GM23248 (cell line): ENCODE measurements at regions not wholly inside any gene's neighbourhood (a gene's known extent, or its start where the extent isn't known, plus 50 kb on each side); places are given as distances from the start of the nearest gene placed in this dataset.

ENCODE experiments used
- DNase-seq: peaks from one replicate; pipeline ENCODE4 v3.0.0-alpha.2; 2015
- H2AFZ ChIP-seq: fragments of 200-600 bp; sonication (generic); 2 replicates; pipeline ENCODE4 v1.6.1; 2016; ENCODE audit warnings: antibody characterized with exemption
- H3F3A ChIP-seq: fragments of 200-600 bp; sonication (generic); 2 replicates; pipeline ENCODE4 v1.6.1; 2016; ENCODE audit warnings: mild to moderate bottlenecking, antibody characterized with exemption, mixed run types; ENCODE audit not compliant: insufficient read depth
- H3K27ac ChIP-seq: fragments of 200-600 bp; sonication (generic); 2 replicates; pipeline ENCODE4 v1.5.1; 2016; ENCODE audit warnings: mild to moderate bottlenecking
- H3K27me3 ChIP-seq: fragments of 200-600 bp; sonication (generic); replicated peaks from 2 replicates; pipeline ENCODE4 v1.6.1; 2016; ENCODE audit warnings: mild to moderate bottlenecking; ENCODE audit not compliant: insufficient read depth
- H3K36me3 ChIP-seq: fragments of 200-600 bp; sonication (generic); 2 replicates; pipeline ENCODE4 v1.6.1; 2016; ENCODE audit warnings: low read depth, mild to moderate bottlenecking
- H3K4me1 ChIP-seq: fragments of 200-600 bp; sonication (generic); 2 replicates; pipeline ENCODE4 v1.6.1; 2016; ENCODE audit warnings: mild to moderate bottlenecking; ENCODE audit not compliant: insufficient read depth
- H3K4me2 ChIP-seq: fragments of 200-600 bp; sonication (generic); one replicate; pipeline ENCODE4 v1.6.1; 2016; ENCODE audit warnings: mild to moderate bottlenecking; ENCODE audit not compliant: unreplicated experiment
- H3K4me3 ChIP-seq: fragments of 200-600 bp; sonication (generic); 2 replicates; pipeline ENCODE4 v1.5.1; 2016; ENCODE audit warnings: mild to moderate bottlenecking
- H3K79me2 ChIP-seq: fragments of 200-600 bp; sonication (generic); 2 replicates; pipeline ENCODE4 v1.6.1; 2016; ENCODE audit warnings: mild to moderate bottlenecking; ENCODE audit not compliant: insufficient read depth
- H3K9ac ChIP-seq: fragments of 200-600 bp; sonication (generic); 2 replicates; pipeline ENCODE4 v1.6.1; 2016; ENCODE audit warnings: mild to moderate bottlenecking
- H3K9me2 ChIP-seq: fragments of 200-600 bp; sonication (generic); 2 replicates; pipeline ENCODE4 v1.6.1; 2016; ENCODE audit warnings: mixed run types, mild to moderate bottlenecking, moderate library complexity; ENCODE audit not compliant: insufficient read depth
- H3K9me3 ChIP-seq: fragments of 200-600 bp; sonication (generic); one replicate; pipeline ENCODE4 v1.6.1; 2017; ENCODE audit warnings: low read depth
- H4K20me1 ChIP-seq: fragments of 200-600 bp; sonication (generic); 2 replicates; pipeline ENCODE4 v1.6.0; 2016; ENCODE audit not compliant: insufficient read depth
- EZH2 ChIP-seq: fragments of 200-600 bp; sonication (generic); IDR thresholded peaks from 2 replicates; pipeline ENCODE4 v1.6.1; 2018; ENCODE audit warnings: antibody characterized with exemption, mild to moderate bottlenecking; ENCODE audit not compliant: insufficient read depth, poor library complexity, severe bottlenecking
- EZH2phosphoT487 ChIP-seq: fragments of 200-600 bp; sonication (generic); IDR thresholded peaks from 2 replicates; pipeline ENCODE4 v1.6.1; 2018; ENCODE audit warnings: antibody characterized with exemption, moderate library complexity, mild to moderate bottlenecking, low read depth; ENCODE audit not compliant: insufficient read depth
- WGBS, 2 experiments: methylation state at CpG; one replicate each; pipeline ENCODE4 v1.1.6; 2015 to 2017; ENCODE audit warnings: low lambda C conversion rate in 2 of 2, low coverage in 1 of 2; ENCODE audit errors: missing lambda C conversion rate in 2 of 2; 5-methylcytosine and 5-hydroxymethylcytosine counted together
- in situ Hi-C: fragments of 300-500 bp; cut with MboI; formaldehyde crosslinking; loops from 2 replicates; pipeline ENCODE4 v1.15.0; 2020

GRCh38 chr6:8705435-8706020, 270.2 kb upstream of the SLC35B3 start:
- H3K79me2 ChIP-seq: no peaks in the 10 kb centered on the region
- H3K9ac ChIP-seq: no peak overlapping the region
- no peak for TF ChIP-seq EZH2
- no peaks in the 10 kb centered on the region for H3K36me3 ChIP-seq
- H3K4me1 ChIP-seq: no peaks in the 10 kb centered on the region
- no peak overlapping the region for H3K27ac ChIP-seq
- in situ Hi-C loops: no loop called here
- H3K9me2 ChIP-seq: no peaks in the 10 kb centered on the region
- H3K4me2 ChIP-seq: no peak overlapping the region
- H4K20me1 ChIP-seq: no peaks in the 10 kb centered on the region
- no peak overlapping the region for H2AFZ ChIP-seq
- H3K4me3 ChIP-seq: no peak overlapping the region
- H3K27me3 ChIP-seq: no peaks in the 10 kb centered on the region
- WGBS, 2 experiments: 27 to 30% methylated on average over 2 of the region's 2 CpGs
- no peaks in the 10 kb centered on the region for H3F3A ChIP-seq
- DNase-seq: no peak
- H3K9me3 ChIP-seq: no peaks in the 10 kb centered on the region

- Histone ChIP-seq H3K9me2 (no peaks in the 10 kb centered on the region), H2AFZ (no peak overlapping the region), H3K9me3 (no peaks in the 10 kb centered on the region), H3K36me3 (no peaks in the 10 kb centered on the region), H3K4me1 (no peaks in the 10 kb centered on the region), H3F3A (no peaks in the 10 kb centered on the region), H4K20me1 (no peaks in the 10 kb centered on the region), H3K27me3 (no peaks in the 10 kb centered on the region), H3K9ac (no peak overlapping the region), H3K79me2 (no peaks in the 10 kb centered on the region), H3K4me3 (no peak overlapping the region), H3K27ac (no peak overlapping the region), H3K4me2 (no peak overlapping the region)
- TF ChIP-seq EZH2: no peak
- no peak for TF ChIP-seq EZH2phosphoT487
- in situ Hi-C loops: no loop called here
- DNase-seq: no peak
- 22 to 32% methylated on average over 1 of the region's 1 CpG for WGBS, 2 experiments
These were observed 267.7 kb upstream of the SLC35B3 start for GRCh38 chr6:8703059-8703458.

GRCh38 chr6:8688821-8689220, 253.5 kb upstream of the SLC35B3 start:
- Histone ChIP-seq H3K4me2 (no peak overlapping the region), H3K36me3 (no peaks in the 10 kb centered on the region), H4K20me1 (no peaks in the 10 kb centered on the region), H2AFZ (no peak overlapping the region), H3K4me3 (no peak overlapping the region), H3K9me3 (no peaks in the 10 kb centered on the region), H3F3A (no peaks in the 10 kb centered on the region), H3K9ac (no peak overlapping the region), H3K27me3 (no peaks in the 10 kb centered on the region), H3K79me2 (no peaks in the 10 kb centered on the region), H3K27ac (no peak overlapping the region), H3K4me1 (no peaks in the 10 kb centered on the region), H3K9me2 (no peaks in the 10 kb centered on the region)
- in situ Hi-C loops: no loop called here
- DNase-seq: no peak
- WGBS, 2 experiments: 0 to 2% methylated on average over 1 of the region's 1 CpG
- TF ChIP-seq EZH2 (no peak), EZH2phosphoT487 (no peak)

- H3K4me3 ChIP-seq: no peak overlapping the region
- 66 to 67% methylated on average over 3 of the region's 3 CpGs for WGBS, 2 experiments
- H3F3A ChIP-seq: no peaks in the 10 kb centered on the region
- no peaks in the 10 kb centered on the region for H3K9me3 ChIP-seq
- H3K36me3 ChIP-seq: no peaks in the 10 kb centered on the region
- no peak for TF ChIP-seq EZH2phosphoT487
- no peak for TF ChIP-seq EZH2
- no peak overlapping the region for H3K9ac ChIP-seq
- no peak for DNase-seq
- in situ Hi-C loops: no loop called here
- no peak overlapping the region for H2AFZ ChIP-seq
- no peaks in the 10 kb centered on the region for H3K4me1 ChIP-seq
- no peak overlapping the region for H3K27ac ChIP-seq
- no peaks in the 10 kb centered on the region for H3K27me3 ChIP-seq
- H3K9me2 ChIP-seq: no peaks in the 10 kb centered on the region
- H3K79me2 ChIP-seq: no peaks in the 10 kb centered on the region
- no peaks in the 10 kb centered on the region for H4K20me1 ChIP-seq
- H3K4me2 ChIP-seq: no peak overlapping the region
These were observed 250.7 kb upstream of the SLC35B3 start for GRCh38 chr6:8686077-8686476.

GRCh38 chr6:8683204-8683603, 247.9 kb upstream of the SLC35B3 start:
- WGBS, 2 experiments: 11 to 22% methylated on average over 1 of the region's 1 CpG
- Histone ChIP-seq H3K4me2 (no peak overlapping the region), H2AFZ (no peak overlapping the region), H3K9ac (no peak overlapping the region), H3K27me3 (no peaks in the 10 kb centered on the region), H3K9me2 (no peaks in the 10 kb centered on the region), H3K4me3 (no peak overlapping the region), H3K27ac (no peak overlapping the region), H4K20me1 (no peaks in the 10 kb centered on the region), H3K4me1 (no peaks in the 10 kb centered on the region), H3K79me2 (no peaks in the 10 kb centered on the region), H3K9me3 (no peaks in the 10 kb centered on the region), H3F3A (no peaks in the 10 kb centered on the region), H3K36me3 (no peaks in the 10 kb centered on the region)
- no peak for DNase-seq
- no peak for TF ChIP-seq EZH2
- in situ Hi-C loops: no loop called here
